ENCODE measurements at regions not wholly inside any gene's neighbourhood (a gene's known extent, or its start where the extent isn't known, plus 50 kb on each side); places are given as distances from the start of the nearest gene placed in this dataset. TPM values are rescaled to one million over a fixed set of nuclear protein-coding genes. Genes with fewer than 3 reads are reported as not detected.

DNA sequence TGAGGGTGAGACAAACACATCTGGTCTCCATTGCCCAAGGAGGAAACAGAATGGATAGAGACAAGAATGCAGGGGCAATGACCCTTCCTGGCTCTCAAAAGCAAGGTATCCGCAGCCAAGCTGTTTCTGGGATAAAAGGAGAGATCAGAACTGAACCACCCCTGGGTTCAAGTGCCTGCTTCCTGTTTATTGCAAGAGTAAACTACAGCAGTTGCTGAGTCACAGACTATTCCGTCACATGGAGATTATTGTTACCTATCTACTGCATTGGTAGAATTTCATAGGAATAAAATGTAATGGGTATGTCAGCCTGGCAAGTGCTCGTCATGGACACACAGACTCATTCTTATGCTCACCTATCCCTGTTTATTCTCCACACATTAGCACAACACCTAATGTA is 821.6 kb downstream of the GRID1 start:
- DNase-seq (ENCODE audit: low spot score), result no peak
- no peak for TF ChIP-seq CTCF (IDR thresholded peaks at IDR 0.05)
- no peak for ATAC-seq (ENCODE audit: low FRiP score)

DNA sequence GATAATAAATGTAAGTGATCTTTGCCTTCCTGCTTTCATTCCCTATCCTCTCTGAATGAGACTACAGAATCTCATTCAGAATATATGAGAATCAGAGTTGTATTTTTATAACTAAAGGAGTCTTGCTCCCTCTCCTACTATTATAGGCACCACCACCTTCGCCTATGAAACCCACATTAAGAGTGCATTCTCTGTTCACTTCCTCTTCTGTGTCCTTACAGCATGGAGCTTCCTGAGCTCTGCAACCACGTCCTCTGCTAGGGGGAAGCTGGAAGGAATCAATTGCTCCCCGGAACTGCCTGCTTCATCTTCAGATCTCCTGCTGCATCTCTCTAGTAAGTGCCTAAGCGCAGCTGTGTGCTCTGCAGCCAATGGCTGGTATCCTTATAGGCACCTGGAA is 820.7 kb downstream of the GRID1 start:
- TF ChIP-seq CTCF (IDR thresholded peaks at IDR 0.05), result no peak
- no peak for ATAC-seq (ENCODE audit: low FRiP score)

GRCh38 chr10:85547460-85548023 is 819.1 kb downstream of the GRID1 start:
- ATAC-seq (ENCODE audit: low FRiP score), result no peak
- TF ChIP-seq CTCF (IDR thresholded peaks at IDR 0.05), result no peak
- DNase-seq (ENCODE audit: low spot score), result no peak

More for the DNA sequence above, 820.7 kb downstream of the GRID1 start:
- DNase-seq (ENCODE audit: low spot score), result no peak

GRCh38 chr10:85548034-85548433 is 818.6 kb downstream of the GRID1 start:
- TF ChIP-seq CTCF (IDR thresholded peaks at IDR 0.05), result no peak
- DNase-seq (ENCODE audit: low spot score) (no peak), ATAC-seq (ENCODE audit: low FRiP score) (no peak)

Small RNA genes in the stretch of these regions (small RNA-seq; reads per million reads assigned to genes)
- gene RNU6-325P, result not detected
